ENCODE measurements at regions not wholly inside any gene's neighbourhood (a gene's known extent, or its start where the extent isn't known, plus 50 kb on each side); places are given as distances from the start of the nearest gene placed in this dataset.

DNA sequence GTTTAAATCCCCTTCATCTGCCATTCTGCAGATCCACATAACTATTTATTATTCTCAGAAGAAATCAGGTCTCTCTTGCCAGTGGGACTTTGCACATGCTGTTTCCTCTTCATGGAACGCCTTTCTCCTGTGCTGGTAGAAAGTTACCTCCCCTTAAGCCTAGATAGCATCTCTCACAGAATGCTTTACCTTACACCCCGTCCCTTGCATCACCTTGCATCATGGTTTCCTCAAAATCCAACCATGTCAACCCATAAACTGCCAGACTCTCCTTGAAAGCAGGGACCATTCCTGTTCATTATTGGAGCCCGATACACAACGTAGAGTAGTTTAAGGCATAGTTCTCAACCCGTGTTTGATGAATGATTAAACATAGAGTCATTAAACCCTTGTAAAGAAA lies 396.2 kb upstream of the F9 start:
- TF ChIP-seq, protein P1, sequence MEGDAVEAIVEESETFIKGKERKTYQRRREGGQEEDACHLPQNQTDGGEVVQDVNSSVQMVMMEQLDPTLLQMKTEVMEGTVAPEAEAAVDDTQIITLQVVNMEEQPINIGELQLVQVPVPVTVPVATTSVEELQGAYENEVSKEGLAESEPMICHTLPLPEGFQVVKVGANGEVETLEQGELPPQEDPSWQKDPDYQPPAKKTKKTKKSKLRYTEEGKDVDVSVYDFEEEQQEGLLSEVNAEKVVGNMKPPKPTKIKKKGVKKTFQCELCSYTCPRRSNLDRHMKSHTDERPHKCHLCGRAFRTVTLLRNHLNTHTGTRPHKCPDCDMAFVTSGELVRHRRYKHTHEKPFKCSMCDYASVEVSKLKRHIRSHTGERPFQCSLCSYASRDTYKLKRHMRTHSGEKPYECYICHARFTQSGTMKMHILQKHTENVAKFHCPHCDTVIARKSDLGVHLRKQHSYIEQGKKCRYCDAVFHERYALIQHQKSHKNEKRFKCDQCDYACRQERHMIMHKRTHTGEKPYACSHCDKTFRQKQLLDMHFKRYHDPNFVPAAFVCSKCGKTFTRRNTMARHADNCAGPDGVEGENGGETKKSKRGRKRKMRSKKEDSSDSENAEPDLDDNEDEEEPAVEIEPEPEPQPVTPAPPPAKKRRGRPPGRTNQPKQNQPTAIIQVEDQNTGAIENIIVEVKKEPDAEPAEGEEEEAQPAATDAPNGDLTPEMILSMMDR (IDR thresholded peaks at IDR 0.05; ENCODE audit: poor library complexity) = no peak
- TF ChIP-seq EZH2phosphoT487 (IDR thresholded peaks at IDR 0.05; ENCODE audit: low read depth, severe bottlenecking, unreplicated experiment) = no peak
